ENCODE measurements at regions not wholly inside any gene's neighbourhood (a gene's known extent, or its start where the extent isn't known, plus 50 kb on each side); places are given as distances from the start of the nearest gene placed in this dataset.

GRCh38 chr7:9598411-9598810 is 1165.0 kb downstream of the NXPH1 start:
- TF ChIP-seq EP300 (IDR thresholded peaks at IDR 0.05) (no peak), POLR2A (IDR thresholded peaks at IDR 0.05) (no peak)
